HG03139 (cell line): ENCODE measurements at regions not wholly inside any gene's neighbourhood (a gene's known extent, or its start where the extent isn't known, plus 50 kb on each side); places are given as distances from the start of the nearest gene placed in this dataset.
A peak's percentile ranks its signal among the peaks of the same experiment; 100 is the strongest.

Experiments
- ATAC-seq: cut with Tn5 transposase; IDR thresholded peaks from one replicate; pipeline ENCODE4 v1.9.1; 2021; ENCODE audit not compliant: unreplicated experiment

DNA sequence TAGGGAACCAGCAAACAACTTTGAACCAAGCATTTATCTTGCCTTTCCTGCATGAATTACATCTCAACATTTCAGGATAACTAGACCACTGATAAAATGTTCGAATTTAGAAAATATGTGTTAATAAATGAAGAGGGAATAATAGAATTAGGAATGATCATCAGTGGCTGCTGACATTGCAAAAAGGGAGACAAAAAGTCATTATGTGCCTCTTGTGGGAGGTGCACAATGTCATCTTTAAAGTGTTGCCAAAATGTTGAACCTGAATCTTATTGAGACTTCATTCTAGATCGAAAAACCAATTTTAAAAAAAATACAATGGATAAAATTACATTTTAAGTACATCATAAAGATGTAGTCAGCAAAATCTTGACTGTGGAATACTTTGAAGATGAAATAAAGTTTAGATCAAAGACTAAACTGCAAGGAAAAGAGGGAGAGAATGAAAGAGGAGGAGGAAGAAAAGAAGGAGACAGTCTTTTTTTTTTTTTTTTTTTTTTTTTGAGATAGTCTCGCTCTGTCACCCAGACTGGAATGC, 299.3 kb downstream of the FBXW7 start:
- no peak for ATAC-seq

DNA sequence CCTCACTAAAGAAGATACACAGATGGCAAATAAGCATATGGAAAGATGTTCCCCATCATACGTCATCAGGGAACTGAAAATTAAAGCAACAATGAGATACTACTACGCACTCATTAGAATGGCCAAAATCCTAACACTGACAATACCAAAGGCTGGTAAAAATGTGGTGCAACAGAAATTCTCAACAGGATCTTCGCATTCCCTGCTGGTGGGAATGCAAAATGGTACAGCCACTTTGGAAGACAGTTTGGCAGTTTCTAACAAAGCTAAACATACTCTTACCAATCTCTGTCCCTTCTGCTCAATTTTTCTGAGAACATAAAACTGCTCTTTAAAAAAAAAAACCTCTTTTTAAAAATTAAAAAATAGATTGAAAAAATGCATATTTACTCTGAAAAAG, 300.2 kb downstream of the FBXW7 start:
- ATAC-seq = no peak

DNA sequence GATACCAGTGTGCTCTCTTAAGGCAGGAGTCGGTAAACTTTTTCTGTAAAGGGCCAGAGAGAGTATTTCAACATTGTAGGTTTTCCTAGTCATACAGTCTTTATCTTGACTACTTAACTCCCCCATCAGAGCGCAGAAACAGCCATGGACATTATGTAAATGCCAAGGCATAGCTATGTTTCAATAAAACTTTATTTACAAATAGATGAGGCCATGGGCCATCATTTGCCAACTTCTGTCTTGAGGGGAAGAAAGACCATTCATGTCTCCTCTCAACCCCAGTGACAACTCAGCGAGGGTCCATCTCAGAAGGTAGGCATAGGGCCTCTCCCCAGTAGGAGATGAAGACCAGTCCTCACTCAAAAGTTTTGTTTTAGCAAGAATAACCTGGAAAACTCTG, 301.3 kb downstream of the FBXW7 start:
- ATAC-seq = no peak

DNA sequence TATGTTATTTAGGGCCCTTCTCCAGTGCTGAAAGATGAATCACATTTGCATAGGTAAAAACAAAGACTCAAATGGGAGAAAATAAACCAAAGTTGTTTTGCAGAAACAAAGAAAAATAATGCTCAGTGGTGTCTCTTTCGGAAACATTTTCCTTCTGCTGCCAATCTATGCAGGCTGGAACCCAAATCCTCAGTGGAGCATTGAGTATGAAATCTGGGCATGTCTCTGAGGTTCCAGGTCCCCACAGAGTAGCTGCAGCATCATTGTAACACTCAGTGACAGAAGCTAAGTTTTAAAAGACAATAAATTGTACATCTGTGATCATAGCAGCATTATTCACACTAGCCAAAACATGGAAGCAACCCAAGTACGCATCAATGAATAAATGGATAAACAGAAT, 303.6 kb downstream of the FBXW7 start:
- no peak for ATAC-seq

DNA sequence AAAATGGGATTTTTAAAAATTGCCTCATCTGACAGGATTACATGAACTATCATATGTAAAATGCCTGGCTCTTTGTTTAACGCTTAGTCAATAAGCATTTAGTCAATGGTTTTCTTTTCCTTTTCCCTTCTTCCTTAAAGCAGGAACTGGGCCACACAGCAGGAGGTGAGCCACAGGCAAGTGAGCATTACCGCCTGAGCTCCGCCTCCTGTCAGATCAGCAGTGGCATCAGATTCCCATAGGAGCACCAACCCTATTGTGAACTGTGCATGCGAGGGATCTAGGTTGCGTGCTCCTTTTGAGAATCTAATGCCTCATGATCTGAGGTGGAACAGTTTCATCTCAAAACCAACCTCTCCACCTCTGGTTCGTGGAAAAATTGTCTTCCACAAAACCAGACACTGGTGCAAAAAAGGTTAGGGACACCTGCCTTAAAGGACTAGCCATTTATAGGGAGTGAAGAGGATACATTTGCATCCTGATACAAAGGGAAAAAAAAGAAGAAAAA, 306.1 kb downstream of the FBXW7 start:
- no peak for ATAC-seq

DNA sequence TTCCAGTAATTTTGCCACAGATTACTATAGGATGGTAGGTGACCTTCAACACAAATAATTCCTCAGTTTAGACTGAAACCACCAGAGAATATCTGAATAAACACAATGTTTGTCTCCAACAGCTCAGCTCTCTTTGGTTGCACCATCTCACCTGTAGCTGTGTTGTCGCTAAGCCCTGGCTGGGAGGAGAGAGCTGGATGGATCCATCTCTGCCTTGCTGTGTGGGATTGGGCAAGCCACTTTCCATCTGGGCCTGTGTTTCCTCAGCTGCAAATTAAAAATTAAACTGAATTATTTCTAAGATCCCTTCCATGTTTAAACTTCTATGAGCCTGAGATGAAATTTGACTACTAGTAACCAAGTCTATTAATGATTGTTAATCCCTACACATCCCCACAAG, 310.2 kb downstream of the FBXW7 start:
- no peak for ATAC-seq

DNA sequence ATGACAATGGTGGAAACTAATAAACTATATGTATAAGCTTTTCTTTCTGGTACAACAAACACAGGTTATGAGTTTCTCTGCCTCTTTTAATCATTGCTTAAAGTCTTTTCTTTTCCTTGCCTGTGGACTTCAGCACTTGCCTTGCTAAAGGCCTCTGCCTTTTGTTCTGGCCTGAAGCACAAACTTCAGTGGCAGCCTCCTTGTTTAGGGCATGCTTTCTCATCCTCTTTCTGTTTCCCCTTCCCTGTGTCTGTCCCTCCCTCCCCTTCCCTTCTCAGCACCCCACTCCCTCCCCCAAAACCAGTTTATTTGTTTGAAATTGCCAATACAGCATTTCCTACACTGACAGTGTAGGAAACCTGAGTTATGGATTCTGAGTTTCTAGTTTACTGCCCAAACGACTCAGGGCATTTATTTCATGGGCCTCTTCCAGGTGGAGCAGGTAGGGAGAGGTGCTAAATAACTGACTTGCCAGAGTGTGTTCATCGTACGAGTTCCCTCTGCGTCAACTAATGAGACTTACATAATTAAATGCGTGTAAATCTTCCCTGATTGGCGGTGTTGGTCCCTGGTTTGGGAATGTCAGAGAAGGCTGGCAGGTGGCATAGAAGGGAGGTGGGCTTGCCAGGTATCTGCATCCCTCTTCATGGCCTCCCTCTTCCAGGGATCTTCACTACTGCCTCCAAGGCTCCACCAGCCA, 311.0 kb downstream of the FBXW7 start:
- no peak for ATAC-seq

- no peak for ATAC-seq
These were observed 311.7 kb downstream of the FBXW7 start for GRCh38 chr4:152224223-152224622.

DNA sequence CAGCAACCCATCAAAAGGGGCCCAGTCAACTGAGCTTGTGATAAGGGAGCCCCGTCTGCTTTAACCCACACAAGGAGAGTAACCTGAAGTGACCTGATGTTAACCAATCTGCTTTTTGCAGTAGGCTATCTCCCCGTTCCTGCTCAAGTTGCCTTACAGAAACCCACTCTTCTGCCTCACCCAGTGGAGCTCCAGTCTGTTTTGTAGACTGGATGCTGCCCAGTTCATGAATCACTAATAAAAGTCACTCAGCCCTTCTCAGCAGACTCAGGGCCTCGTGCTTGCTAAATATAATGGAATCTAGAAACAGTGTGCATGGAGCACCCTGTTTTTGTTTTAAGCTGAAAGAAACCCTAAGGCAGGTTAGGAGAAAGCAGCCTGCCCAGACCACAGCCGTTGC, 312.3 kb downstream of the FBXW7 start:
- ATAC-seq = no peak

- ATAC-seq = no peak
These were observed 313.9 kb downstream of the FBXW7 start for GRCh38 chr4:152221816-152222516.

DNA sequence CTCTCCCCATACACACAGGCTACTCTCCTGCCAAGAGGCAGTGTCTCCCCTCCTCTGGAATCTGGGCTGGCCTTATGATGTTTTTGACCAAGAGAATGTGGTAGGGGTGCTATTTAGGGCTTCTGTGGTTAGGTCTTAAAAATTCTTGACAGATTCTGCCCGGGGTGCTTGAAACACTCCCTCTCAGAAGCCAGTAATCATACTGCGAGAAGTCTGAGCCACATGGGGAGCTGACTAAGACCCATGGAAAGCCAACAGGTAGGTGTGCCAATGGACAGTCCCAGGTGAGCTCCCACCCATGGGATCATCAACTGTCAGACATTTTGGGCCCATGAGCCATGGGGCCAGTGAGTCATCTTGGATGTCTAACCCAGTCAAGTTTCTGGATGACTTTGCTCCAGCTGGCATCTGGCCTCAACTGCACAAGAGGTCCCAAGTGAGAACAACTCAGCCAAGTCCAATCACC, 315.7 kb downstream of the FBXW7 start:
- peak; percentile 54 for ATAC-seq

DNA sequence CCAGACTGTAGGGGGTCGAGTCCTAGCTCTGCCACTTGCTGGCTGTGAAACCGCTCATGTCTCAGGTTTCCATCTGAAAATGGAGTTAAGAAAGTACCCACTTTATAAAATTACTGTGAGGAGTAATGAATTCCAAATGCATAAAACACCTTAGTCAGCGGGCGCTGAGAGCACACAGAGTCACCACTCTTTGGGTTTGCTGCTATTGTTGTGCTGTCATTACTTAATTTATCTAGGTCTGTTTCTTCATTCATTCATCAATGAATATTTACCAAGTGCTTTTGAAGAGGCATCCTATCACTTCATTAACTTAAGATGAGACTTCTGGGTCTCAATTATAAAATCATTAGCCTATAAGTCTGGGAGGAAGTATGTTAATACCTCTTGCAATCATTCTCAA, 317.3 kb downstream of the FBXW7 start:
- no peak for ATAC-seq

DNA sequence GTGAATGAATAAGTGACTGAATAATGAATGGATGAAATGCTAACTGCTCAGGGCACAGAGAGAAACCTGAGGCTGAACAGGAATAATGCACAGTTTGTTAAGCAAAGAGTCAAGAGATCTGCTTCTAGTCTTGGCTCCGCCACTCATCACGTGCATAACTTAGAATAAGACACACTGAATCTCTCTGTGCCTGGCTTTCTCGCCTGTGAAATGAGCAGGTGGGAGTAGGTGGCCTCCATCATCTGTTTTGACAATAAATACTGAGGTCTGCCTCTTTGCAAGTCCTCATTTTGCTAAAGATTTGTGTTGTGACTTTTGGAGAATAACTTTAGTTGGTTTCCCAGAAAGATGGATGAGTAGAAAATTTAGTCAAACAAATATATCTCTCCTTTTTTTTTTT, 318.0 kb downstream of the FBXW7 start:
- no peak for ATAC-seq

GRCh38 chr4:152211936-152212653, 323.8 kb downstream of the FBXW7 start:
- no peak for ATAC-seq

GRCh38 chr4:152209772-152210493, 326.0 kb downstream of the FBXW7 start:
- peak; percentile 82 for ATAC-seq

GRCh38 chr4:152207378-152207720, 328.5 kb downstream of the FBXW7 start:
- ATAC-seq = no peak

- no peak for ATAC-seq
These were observed 329.1 kb downstream of the FBXW7 start for GRCh38 chr4:152206646-152207377.

GRCh38 chr4:152206185-152206584, 329.7 kb downstream of the FBXW7 start:
- no peak for ATAC-seq

DNA sequence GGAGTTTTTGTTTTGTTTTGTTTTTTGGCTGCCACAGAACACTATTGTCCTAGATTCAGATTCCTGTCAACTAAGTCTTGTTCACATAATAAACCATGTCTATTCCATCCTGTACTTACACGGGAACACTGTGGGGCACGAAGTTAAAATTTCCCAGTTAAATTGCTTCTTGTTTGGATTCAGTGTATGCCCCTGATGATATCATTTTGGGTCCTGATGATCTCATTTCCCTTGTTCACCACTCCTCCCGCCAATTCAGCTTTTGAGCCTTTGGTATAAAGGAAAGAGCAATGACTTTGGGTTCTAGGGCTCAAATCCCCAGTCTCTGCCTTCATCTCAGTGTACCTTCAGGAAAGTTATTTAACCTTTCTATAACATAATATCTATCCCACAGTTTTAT, 333.5 kb downstream of the FBXW7 start:
- no peak for ATAC-seq
